Jurkat, Clone E6-1 (cell line): ENCODE measurements at regions not wholly inside any gene's neighbourhood (a gene's known extent, or its start where the extent isn't known, plus 50 kb on each side); places are given as distances from the start of the nearest gene placed in this dataset.

ENCODE experiments used
- DNase-seq: peaks from one replicate; pipeline ENCODE4 v3.0.0-alpha.2; 2011; ENCODE audit warnings: low read depth, low spot score
- H3K4me3 ChIP-seq: 2 replicates; pipeline ENCODE4 v1.5.1; 2011; ENCODE audit warnings: mild to moderate bottlenecking, low read length, control low read depth, moderate library complexity

DNA sequence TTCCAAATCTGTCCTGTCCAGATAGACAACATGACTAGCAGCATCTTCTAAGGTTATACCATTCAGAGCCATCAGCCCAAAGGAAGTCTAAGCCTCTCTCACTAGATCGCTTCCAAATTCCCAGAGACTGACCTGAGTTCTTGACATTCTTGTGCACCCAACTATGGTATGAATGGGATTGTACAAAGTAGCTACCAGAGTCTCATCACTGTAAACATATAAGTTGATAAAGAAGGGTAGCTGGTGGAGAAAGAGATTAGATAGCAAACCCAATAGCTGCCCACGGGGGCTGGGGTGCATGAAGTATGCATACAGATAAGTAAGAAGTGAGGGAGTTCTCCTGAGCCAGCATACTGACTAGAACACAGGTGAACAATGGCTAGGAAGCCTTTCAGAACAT, 180.0 kb downstream of the PLPP3 start:
- no peak overlapping the region for H3K4me3 ChIP-seq

DNA sequence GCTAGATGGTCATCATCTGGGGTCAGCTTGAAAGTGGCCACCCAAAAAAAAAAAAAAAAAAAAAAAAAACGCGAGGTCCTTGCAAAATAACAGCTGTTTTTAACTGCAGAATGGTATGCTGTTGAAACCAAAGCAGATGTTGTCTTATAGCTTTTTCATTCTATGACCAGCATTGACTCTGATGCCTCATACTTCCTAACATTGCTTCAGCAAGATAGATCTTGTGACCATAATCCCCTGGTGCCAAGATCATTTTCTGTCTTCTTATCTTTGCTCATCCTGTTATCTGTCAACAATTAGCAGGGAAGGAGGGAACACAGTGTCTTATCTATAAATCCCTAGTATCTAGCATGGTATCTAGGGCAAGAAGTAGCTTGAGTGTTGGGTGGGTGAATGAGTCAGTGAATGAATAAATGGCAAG, 181.5 kb downstream of the PLPP3 start:
- no peak overlapping the region for H3K4me3 ChIP-seq
- DNase-seq: no peak

More for the DNA sequence above, 180.0 kb downstream of the PLPP3 start:
- no peak for DNase-seq

DNA sequence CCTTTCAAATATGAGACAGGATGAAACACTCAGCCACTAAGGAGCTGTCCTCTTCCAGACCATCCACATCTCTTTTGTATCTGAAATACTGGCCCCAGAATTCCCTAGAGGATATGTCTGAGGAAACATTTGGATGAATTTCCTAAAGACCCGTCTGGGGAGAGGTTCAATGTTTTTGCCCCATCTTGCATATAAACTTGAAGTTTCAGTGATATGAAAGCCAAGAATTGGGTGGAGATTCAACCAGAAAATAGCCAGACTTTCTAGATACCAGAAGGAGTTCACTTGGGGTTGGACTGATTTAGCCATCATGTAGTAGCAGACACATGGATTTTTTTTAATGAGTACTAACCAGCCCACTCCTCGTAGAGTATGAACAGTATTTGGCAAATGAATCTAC, 182.0 kb downstream of the PLPP3 start:
- DNase-seq: no peak

DNA sequence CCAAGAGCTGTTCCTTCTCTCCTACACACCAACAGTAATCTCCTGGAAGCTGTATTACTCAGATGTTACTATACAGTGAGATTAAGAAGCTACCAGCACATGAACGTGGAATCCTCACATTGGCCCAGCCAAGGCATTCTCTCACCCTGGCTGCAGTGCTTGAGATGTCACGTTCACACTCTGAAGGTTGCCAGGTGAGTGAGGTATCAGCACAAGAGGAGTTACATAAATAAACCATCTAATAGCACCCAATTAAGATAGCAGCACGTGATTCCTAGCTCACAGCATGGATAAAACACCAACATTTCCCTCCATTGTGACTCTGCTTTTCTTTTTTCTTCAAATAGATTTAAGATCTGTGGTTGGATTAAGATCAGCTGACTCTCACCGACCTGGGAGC, 182.8 kb downstream of the PLPP3 start:
- DNase-seq: no peak
- no peak overlapping the region for H3K4me3 ChIP-seq

More for the DNA sequence above, 182.0 kb downstream of the PLPP3 start:
- H3K4me3 ChIP-seq: no peak overlapping the region

DNA sequence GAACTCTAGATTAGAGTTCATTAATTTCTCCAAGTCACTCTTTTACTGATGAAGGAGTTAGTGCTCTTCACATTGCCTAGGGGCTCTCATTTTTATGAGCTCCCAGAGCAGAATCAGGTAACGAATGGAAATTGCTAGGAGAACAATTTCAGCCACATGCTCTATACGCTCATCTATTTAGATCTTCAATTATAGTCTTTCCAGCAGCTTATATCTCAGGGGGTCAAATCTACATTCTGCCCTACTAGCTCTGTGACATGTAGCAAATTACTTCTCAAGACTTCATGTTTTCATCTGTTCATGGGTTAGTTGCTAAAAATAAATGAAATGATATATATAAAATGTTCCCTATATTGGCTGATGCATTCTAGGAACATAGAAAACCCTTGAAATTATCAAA, 183.6 kb downstream of the PLPP3 start:
- no peak overlapping the region for H3K4me3 ChIP-seq
- DNase-seq: no peak

DNA sequence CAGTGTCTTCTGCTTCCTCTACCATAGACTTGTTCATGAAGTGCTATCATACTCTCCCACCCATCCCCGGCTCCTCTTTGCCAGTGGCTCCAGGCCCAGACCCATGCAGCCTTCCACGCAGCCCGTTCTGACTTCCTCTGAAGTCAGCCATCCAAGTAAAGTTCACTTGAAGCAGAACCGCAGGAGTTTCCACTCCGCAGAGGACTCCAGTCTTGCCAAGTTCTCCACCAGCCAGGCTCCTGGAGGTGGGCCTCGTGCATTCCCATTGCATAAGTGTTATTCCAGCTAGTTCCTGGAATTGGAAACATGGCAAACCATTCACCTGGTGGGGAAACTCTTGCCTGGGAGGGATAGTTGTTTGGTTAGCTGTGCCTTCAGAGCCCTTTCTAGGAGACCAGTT, 185.1 kb downstream of the PLPP3 start:
- no peak for DNase-seq
- no peak overlapping the region for H3K4me3 ChIP-seq

DNA sequence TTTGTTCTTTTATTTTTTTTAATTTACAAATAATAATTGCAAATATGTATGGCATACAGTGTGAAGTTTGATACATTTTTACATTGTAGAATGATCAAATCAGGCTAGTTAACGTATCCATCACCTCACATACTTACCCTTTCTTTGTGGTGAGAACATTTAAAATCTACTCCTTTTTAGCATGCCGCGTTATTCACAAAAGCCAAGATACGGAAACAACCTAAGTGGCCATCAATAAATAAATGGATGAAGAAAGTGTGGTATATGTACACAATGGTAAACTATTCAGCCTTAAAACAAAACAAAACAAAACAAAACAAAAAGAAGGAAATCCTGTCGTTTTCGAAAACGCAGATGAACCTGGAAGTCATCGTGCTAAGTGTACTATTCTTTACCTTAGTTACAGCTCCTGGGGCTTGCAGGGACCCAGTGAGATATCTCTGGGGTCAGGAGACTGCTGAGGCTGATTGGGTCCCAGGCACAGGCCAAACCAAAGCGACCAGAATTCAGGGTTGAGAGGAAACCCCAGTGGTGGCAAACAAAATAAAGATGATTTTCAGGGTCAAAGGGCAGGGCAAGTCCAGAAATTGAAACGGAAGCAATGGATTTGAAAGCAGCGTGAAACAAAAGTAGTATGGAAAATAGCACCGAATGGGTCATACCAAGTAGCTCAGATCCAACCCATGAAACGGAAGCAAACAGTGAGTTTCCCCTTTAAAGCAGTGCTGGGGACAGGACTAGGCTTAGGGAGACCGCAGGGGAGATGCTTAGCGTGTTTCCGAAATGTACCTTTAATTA, 188.2 kb downstream of the PLPP3 start:
- no peak overlapping the region for H3K4me3 ChIP-seq
- no peak for DNase-seq

DNA sequence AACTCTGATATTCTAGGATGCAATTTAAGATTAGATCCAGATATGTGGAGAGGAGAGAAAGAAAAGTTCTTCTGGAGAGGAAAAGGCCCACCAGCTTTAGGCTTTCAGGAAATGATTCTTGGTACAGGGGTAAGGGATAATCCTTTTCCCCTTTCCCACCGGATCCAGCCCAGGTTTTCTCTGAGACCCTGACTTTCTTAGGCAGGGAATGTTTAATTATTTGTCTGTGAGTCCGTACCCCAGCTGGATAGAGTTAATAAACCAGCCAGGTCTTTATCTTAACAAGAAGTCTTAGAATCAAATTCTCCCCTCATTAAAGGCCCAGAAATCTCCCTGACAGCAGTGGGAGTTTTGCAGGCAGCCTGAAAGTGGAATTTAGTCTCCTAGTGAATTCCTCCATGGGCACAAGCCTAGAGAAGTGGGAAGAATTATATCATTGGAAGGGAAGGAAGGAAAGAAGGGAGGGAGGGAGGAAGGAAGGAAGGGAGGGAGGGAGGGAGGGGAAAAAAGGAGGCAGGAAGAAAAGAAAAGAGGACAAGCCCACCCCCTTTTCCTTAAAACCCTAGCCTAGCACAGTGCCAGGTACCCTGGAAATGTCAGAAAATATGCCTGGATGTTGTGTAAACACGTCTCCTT, 189.0 kb downstream of the PLPP3 start:
- DNase-seq: no peak
- no peak overlapping the region for H3K4me3 ChIP-seq

DNA sequence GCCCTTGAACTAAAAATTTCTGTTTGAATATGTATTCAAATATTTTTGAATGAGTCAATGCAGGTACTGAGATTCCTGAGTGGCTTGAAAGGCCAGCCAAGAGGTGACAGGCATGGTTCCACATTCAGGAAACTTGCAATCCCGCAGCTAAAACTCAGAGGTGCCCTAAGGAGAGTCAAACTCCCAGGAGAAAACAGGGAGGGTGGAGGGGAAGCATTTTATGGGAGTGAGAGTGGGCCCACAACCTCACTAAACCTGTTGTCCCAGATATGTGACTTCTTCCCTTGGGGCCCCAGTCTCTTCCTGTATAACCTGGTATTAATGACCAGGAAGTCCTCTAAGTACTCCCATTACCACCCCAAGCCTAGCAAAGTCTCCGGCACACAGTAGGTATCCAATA, 189.6 kb downstream of the PLPP3 start:
- DNase-seq: no peak
- no peak overlapping the region for H3K4me3 ChIP-seq

DNA sequence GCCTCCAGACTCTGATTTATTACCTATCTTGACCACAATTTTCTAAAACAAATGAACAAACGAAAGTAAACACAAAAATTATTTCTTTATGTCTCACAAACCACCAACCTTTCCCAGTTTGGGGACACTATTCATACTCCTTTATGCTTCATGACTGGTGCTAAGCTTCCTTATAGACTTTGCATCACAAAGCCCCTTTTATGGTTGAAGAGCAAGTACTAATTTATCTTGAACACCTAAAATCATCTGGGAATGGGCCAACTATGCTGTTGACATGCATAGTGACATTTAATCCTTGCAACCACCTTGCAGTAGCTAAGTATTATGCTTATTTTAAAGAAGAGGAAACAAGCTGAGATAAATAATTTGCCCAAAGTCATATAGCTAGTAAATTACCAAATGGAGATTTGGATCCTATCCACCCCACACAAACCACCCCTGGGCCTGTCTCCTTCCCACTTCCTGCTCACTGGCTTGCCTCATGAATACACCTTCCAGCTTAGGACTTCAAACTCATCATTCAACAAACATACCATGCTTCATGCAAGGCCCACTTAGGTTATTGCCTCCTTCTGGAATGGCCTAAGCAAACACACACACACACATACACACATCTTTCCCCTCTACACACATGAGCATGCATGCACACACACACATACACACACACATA, 192.2 kb downstream of the PLPP3 start:
- no peak for DNase-seq
- no peak overlapping the region for H3K4me3 ChIP-seq

DNA sequence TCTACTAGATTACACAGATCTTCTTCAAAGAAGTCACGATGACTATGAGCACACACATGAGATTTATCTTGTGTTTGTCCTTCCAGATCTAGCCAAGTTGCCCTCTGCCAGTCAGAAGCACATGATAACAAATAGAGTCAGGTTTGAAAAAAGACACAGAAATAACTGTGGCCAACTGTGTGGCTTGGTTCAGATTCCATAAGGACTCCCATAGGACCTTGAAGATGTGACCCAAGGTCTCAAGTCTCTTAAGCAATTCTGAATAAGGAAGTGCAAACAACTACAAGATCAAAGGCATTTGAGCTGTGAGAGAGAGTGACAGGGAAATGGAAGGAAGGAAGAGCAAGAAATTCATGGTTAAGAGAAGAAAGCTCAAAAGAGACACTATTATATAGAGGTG, 194.0 kb downstream of the PLPP3 start:
- H3K4me3 ChIP-seq: no peak overlapping the region
- DNase-seq: no peak

DNA sequence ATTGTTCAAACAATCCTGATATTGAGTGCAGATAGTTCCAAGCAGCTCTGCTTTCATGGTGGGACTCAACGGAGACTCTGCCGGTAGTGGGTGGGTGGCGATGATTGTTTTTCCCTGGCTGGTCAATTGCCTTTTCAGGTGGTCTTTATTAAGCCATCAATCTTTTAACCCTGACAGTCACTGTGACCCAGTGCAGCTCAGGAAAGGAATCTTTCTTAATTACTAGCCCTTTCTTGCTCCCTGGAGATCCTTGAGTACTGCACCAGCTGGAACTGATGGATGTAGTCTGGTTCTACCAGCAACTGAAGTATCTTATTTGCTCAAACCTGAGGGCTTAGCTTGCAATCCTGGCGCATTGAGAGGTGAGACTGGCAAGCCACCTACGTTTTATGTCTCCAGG, 196.4 kb downstream of the PLPP3 start:
- DNase-seq: no peak

DNA sequence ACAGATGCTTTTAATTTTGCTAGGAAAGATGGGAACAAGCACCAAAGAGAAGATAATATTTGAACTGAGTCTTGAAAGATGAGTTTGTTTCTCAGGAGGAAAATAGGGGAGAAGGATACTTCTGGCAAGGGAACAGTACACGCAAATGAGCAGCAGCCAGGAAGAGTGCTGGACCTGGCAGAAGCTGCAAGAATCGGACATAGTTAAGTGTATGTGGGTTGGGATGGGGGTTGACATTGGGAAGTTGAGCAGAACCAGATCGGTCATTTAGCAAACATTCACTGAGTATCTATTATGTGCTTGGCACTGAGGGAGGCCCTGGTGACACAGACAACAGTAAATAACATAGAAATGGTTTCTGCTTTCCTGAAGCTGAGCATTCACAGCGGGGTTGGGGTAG, 198.8 kb downstream of the PLPP3 start:
- no peak for DNase-seq
- H3K4me3 ChIP-seq: no peak overlapping the region

More for the DNA sequence above, 196.4 kb downstream of the PLPP3 start:
- H3K4me3 ChIP-seq: no peak overlapping the region

DNA sequence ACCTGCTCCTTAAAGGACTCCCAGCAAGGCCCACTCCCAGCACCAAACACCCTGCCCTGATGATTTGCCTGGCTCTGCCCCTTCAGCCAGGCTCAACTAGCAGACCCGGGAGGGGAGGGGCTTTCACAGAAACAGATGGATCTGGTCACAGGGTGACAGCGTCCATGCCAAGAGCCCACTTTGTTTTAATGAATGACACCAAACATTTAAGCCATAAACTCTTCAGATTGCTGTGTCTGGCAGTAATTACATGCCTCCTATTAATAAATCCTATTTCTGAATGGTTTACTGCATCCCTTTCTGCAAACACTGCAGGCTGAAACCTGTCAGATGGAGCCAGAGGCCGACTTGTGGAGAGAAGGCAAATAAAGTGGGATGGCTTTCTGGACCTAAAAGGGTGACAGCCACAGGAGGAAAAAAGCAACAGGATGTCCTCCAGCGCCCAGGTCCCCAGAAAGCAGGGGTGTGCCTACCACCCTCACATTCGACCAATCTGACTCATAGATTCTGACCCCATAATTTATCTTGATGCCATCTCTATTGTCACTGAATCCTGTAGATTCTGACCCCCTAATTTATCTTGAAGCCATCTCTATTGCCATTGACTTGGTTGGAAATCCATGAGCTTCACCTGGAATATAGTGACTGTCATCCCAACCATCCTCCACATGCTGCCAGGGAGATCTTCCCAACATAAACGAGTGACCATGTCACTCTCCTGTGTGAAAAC, 200.9 kb downstream of the PLPP3 start:
- no peak overlapping the region for H3K4me3 ChIP-seq
- no peak for DNase-seq

DNA sequence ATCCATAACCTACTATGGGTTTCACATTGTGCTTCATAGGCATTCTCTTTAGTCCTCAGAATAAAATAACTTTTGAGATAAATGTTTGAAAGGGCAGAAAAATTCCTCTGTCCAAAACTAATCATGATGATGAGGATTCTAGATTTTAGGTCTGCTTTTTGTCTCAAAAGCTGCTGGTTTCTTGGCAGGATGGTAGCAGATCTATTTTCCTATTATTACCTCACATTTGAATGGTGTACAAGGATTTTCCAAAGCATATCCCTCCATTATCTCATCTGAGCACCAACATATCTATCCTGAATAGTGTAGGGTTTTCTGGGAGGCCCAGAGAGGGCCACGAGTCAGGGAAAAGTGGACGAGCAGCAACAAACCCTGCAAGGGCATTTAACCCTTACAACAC, 201.9 kb downstream of the PLPP3 start:
- H3K4me3 ChIP-seq: no peak overlapping the region
- no peak for DNase-seq

DNA sequence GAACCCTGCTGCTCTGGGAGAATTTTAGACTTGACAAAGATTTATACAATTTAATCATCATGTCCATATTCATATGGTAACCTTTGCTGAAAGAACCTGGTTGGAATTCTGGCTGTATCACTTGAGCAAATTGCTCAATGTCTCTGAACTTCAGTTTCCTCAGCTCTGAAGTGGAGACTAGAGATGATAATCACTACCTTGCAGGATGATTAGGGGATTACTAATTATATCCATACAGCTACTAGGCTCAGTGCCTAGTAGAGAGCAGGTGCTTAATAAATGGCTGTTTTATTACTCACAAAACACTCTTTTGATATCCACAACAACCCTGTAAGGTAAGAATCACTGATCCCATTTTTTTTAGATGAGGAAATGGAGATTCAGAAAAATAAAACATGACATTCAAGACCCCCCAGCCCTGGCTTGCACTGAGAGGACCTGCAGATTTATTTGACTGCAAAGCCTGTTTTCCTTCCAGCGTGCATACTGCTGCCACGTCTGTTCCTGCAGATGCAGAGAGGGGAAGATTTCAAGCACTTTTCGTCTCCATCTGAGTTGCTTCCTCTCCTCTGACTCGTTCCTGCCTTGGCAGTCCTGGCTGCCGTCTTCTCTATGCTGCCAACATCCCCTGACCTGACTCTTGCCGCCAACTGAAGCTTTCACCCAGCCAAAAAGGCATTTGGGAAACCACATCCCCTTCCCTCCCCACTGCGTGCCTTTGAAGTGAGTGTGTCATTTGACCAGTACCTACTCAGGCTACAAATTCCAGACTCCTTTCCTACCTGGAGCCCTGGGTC, 203.0 kb downstream of the PLPP3 start:
- no peak overlapping the region for H3K4me3 ChIP-seq
- DNase-seq: peak; percentile 5

DNA sequence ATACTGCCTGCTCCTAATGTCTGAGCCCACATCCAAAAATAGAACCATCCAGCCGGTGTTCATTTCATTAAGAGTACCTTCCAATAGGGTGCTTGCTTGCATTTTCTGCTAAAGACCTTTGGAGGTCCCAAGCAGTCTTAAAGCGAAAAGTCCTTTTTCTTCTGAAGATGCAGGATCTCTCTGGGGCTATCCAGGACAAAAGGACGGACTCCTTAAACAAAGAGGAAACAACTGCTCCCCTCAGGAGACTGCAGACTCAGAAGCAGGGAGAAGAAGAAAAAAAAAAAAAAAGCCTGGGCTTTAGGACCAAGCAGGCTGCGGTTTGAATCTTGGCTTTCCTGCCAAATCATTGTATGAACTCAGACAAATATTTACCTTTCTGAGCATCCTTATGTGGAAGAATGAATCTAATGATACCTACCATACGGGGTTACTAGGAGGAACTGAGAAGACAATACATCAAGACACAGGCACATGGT, 204.0 kb downstream of the PLPP3 start:
- no peak for DNase-seq
- no peak overlapping the region for H3K4me3 ChIP-seq

DNA sequence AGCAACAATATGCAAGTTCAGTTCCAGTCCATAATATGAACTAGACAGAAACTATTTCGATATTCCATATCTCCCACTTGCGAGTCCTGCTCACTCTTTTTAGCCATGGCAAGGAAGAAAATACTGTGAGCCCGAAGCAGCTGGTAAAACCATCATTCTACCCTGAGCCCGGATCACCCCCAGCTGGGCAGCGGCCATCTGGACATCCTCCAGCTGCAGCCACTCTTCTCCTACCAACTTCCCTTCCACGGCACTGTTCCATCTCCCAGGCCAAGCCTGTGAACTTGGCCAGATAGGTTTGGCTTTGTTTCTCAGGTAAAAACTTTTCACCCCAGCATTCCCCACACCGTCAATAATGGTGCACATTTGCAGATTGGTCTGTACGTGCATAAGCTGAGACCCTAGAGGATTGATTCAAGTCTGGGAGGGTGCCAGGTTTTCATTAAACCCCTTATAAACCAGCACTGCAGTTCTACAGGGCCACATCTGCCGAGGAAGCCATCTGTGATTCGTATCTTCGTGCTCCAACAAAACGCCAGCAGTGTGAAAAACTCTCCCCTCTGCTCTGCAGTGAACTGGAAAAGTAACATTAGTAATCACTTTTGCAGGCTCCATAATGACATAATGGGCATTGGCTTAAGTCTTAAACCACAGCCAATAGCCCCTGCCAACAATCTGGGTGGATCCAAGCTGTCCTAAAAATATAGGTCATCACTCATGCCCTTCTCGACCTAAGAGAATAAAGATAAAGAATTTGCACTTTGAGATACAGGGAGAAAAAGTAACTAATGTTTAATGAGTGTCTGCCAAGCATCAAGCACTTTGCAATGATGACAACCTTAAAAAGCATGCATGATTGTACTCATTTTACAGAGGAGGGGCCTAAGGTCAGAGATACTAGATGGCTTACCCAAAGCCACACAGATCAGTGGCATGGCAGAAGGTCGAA, 205.1 kb downstream of the PLPP3 start:
- DNase-seq: no peak
- no peak overlapping the region for H3K4me3 ChIP-seq
